Endothelial cell of umbilical vein (primary cell): ENCODE measurements at regions not wholly inside any gene's neighbourhood (a gene's known extent, or its start where the extent isn't known, plus 50 kb on each side); places are given as distances from the start of the nearest gene placed in this dataset.

Source experiments
- BruUV-seq: library from RNA; stranded (reverse); fragments of 400-500 nt; replicated peaks from 2 replicates; lab custom pipeline; 2021; lab: Mats Ljungman, UMichigan
- CTCF ChIA-PET: fragments of 300-600, 350-600 bp; sonication (Branson Sonifier 250); formaldehyde crosslinking; loops from one replicate; lab custom pipeline; 2021; ENCODE audit warnings: antibody characterized with exemption, inconsistent platforms; lab: Charles Lee
- POLR2A ChIA-PET: fragments of 300-600, 350-600 bp; sonication (Branson Sonifier 250); formaldehyde crosslinking; loops from one replicate; lab custom pipeline; 2021; ENCODE audit warnings: antibody characterized with exemption, inconsistent platforms; lab: Charles Lee
- DNase-seq: peaks from one replicate; pipeline ENCODE4 v3.0.0-alpha.2; 2011; ENCODE audit warnings: low read depth, low spot score
- FAIRE-seq: peaks from 2 replicates; lab custom pipeline; 2011; peaks lifted over from hg19 to GRCh38; lab: Jason Lieb, UNC
- H2AFZ ChIP-seq: 2 replicates; pipeline ENCODE4 v1.6.0; 2012; ENCODE audit warnings: low read depth, low read length, control low read depth, inconsistent platforms
- H3K27ac ChIP-seq: 2 replicates; pipeline ENCODE4 v1.5.1; 2011; ENCODE audit warnings: low read depth, mild to moderate bottlenecking, control low read depth, low read length, moderate library complexity; ENCODE audit not compliant: insufficient read depth
- H3K27me3 ChIP-seq, 2 experiments: 2 replicates each; pipeline versions ENCODE4 v1.6.0 to v1.6.1; 2011; ENCODE audit warnings: low read length in 2 of 2, mixed read lengths in 1 of 2; ENCODE audit not compliant: control insufficient read depth in 2 of 2, insufficient read depth in 2 of 2
- H3K36me3 ChIP-seq, 2 experiments: 2 replicates in 1 of 2; 3 replicates in 1 of 2; pipeline ENCODE4 v1.5.1; 2011; ENCODE audit warnings: low read length in 2 of 2, mild to moderate bottlenecking in 1 of 2, moderate library complexity in 1 of 2; ENCODE audit not compliant: control insufficient read depth in 2 of 2, insufficient read depth in 2 of 2; ENCODE audit errors: extremely low read depth in 1 of 2
- H3K4me1 ChIP-seq: 3 replicates; pipeline ENCODE4 v1.5.1; 2011; ENCODE audit warnings: mild to moderate bottlenecking, low read length; ENCODE audit not compliant: control insufficient read depth, insufficient read depth; ENCODE audit errors: extremely low read depth
- H3K4me2 ChIP-seq: 2 replicates; pipeline ENCODE4 v1.6.1; 2011; ENCODE audit warnings: low read length, control low read depth, mixed read lengths; ENCODE audit not compliant: insufficient read depth
- H3K4me3 ChIP-seq, 3 experiments: fragments of 200-600 bp in 1 of 3; sonication (generic), shearing (Covaris generic) in 1 of 3; replicated peaks in 1 of 3; 2 replicates each; pipeline ENCODE4 v1.5.1; 2011 to 2016; ENCODE audit warnings: control low read depth in 3 of 3, low read length in 3 of 3, mild to moderate bottlenecking in 2 of 3, inconsistent platforms in 1 of 3, low read depth in 1 of 3, moderate library complexity in 1 of 3; ENCODE audit not compliant: insufficient read depth in 1 of 3
- H3K79me2 ChIP-seq: 2 replicates; pipeline ENCODE4 v1.6.0; 2012; ENCODE audit warnings: low read length, inconsistent platforms; ENCODE audit not compliant: control insufficient read depth, insufficient read depth
- H3K9ac ChIP-seq: replicated peaks from 2 replicates; pipeline ENCODE3; 2011; ENCODE audit warnings: low read length, control low read depth; ENCODE audit not compliant: insufficient read depth; ENCODE audit errors: extremely low read depth
- H3K9me1 ChIP-seq: replicated peaks from 3 replicates; pipeline ENCODE4 v1.6.0; 2011; ENCODE audit warnings: mild to moderate bottlenecking, low read length; ENCODE audit not compliant: control insufficient read depth, insufficient read depth; ENCODE audit errors: extremely low read depth
- H3K9me3 ChIP-seq: replicated peaks from 2 replicates; pipeline ENCODE4 v1.5.1; 2012; ENCODE audit warnings: low read length, inconsistent platforms; ENCODE audit not compliant: control insufficient read depth, insufficient read depth
- H4K20me1 ChIP-seq: replicated peaks from 2 replicates; pipeline ENCODE3; 2011; ENCODE audit warnings: mild to moderate bottlenecking, low read length; ENCODE audit not compliant: control insufficient read depth, insufficient read depth; ENCODE audit errors: extremely low read depth
- EZH2 ChIP-seq: IDR thresholded peaks from 2 replicates; pipeline ENCODE4 v1.6.1; 2012; ENCODE audit warnings: borderline replicate concordance, low read depth, mild to moderate bottlenecking, moderate library complexity, low read length, inconsistent platforms; ENCODE audit not compliant: severe bottlenecking
- FOS ChIP-seq: IDR thresholded peaks from 2 replicates; pipeline ENCODE4 v1.6.1; 2011; ENCODE audit warnings: mild to moderate bottlenecking, low read length, moderate library complexity, borderline replicate concordance; ENCODE audit not compliant: insufficient read depth
- GATA2 ChIP-seq: IDR thresholded peaks from 2 replicates; pipeline ENCODE4 v1.7.0; 2011; ENCODE audit warnings: low read depth, mild to moderate bottlenecking, moderate library complexity, mixed read lengths, low read length; ENCODE audit not compliant: insufficient read length, insufficient read depth
- JUN ChIP-seq: IDR thresholded peaks from 2 replicates; pipeline ENCODE4 v1.6.1; 2011; ENCODE audit warnings: borderline replicate concordance, low read depth; ENCODE audit not compliant: insufficient read length, insufficient read depth
- MYC ChIP-seq: IDR thresholded peaks from one replicate; pipeline ENCODE4 v1.6.1; 2011; ENCODE audit warnings: mild to moderate bottlenecking, low read depth, low read length
- POLR2A ChIP-seq: IDR thresholded peaks from 2 replicates; pipeline ENCODE4 v1.6.1; 2012; ENCODE audit warnings: low read depth, mild to moderate bottlenecking, control low read depth, low read length
- POLR2AphosphoS5 ChIP-seq: IDR thresholded peaks from 2 replicates; pipeline ENCODE4 v1.6.1; 2012; ENCODE audit warnings: low read depth, mild to moderate bottlenecking, control low read depth, low read length, moderate library complexity; ENCODE audit not compliant: insufficient read depth
- dilution Hi-C: fragments of 300-500 bp; cut with MboI; formaldehyde crosslinking; loops from one replicate; pipeline ENCODE4 v1.15.0; 2019; ENCODE audit warnings: low sequenced_read_pairs; ENCODE audit not compliant: extremely low pct_ligation_motif_present
- intact Hi-C: fragments of 100-400 bp; cut with micrococcal nuclease; formaldehyde crosslinking; loops from one replicate; pipeline ENCODE4 v1.10.0; 2022
- TF ChIP-seq, protein P1 (sequence below): IDR thresholded peaks from 2 replicates; pipeline ENCODE4 v1.6.1; 2011; ENCODE audit not compliant: insufficient read depth, insufficient read length
- TF ChIP-seq, protein P2 (sequence below), 2 donors: IDR thresholded peaks; 1 replicate in 1 of 2; 2 replicates in 1 of 2; pipeline ENCODE4 v1.5.1; 2011; ENCODE audit warnings: low read length in 2 of 2, mild to moderate bottlenecking in 2 of 2, moderate library complexity in 2 of 2, control low read depth in 1 of 2, inconsistent platforms in 1 of 2, low read depth in 1 of 2; ENCODE audit not compliant: insufficient read depth in 1 of 2; ENCODE audit errors: extremely low read depth in 1 of 2

DNA sequence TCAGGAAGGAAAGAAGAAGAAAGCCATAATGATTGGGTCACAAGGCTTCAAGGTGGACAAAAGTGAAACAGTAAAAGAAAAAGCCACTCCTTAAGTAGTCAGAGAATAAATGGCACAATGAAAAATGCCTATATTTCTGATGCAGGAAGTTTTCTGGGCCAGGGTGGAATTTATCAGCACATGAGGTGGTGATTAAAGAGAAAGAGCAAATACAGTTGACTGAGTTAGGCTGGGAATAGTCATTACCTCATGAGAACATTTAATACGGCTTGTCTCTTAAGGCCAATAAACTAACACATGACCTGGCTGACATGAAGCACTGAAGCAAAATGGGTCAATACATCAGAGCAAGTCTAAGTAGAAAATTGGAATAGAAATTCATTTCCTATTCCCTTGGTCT, 499.7 kb downstream of the TMTC2 start:
- H3K4me3 ChIP-seq = no peak overlapping the region
- ChIA-PET CTCF (no interaction called here), POLR2A (no interaction called here)
- H4K20me1 ChIP-seq = no peaks in the 10 kb centered on the region
- no peak overlapping the region for H3K9ac ChIP-seq
- H3K4me2 ChIP-seq = no peak overlapping the region
- intact Hi-C loops = no loop called here
- BruUV-seq = no TSS peak
- no peak for TF ChIP-seq FOS
- TF ChIP-seq, protein P1, sequence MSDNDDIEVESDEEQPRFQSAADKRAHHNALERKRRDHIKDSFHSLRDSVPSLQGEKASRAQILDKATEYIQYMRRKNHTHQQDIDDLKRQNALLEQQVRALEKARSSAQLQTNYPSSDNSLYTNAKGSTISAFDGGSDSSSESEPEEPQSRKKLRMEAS = no peak
- TF ChIP-seq MYC = no peak
- TF ChIP-seq EZH2 = no peak
- TF ChIP-seq GATA2 = no peak
- TF ChIP-seq JUN = no peak
- no peak for TF ChIP-seq POLR2A
- TF ChIP-seq POLR2AphosphoS5 = no peak
- TF ChIP-seq, protein P2, sequence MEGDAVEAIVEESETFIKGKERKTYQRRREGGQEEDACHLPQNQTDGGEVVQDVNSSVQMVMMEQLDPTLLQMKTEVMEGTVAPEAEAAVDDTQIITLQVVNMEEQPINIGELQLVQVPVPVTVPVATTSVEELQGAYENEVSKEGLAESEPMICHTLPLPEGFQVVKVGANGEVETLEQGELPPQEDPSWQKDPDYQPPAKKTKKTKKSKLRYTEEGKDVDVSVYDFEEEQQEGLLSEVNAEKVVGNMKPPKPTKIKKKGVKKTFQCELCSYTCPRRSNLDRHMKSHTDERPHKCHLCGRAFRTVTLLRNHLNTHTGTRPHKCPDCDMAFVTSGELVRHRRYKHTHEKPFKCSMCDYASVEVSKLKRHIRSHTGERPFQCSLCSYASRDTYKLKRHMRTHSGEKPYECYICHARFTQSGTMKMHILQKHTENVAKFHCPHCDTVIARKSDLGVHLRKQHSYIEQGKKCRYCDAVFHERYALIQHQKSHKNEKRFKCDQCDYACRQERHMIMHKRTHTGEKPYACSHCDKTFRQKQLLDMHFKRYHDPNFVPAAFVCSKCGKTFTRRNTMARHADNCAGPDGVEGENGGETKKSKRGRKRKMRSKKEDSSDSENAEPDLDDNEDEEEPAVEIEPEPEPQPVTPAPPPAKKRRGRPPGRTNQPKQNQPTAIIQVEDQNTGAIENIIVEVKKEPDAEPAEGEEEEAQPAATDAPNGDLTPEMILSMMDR (IDR thresholded peaks at IDR 0.05; ENCODE audit: extremely low read depth in 1 of 2, insufficient read depth in 1 of 2, low read depth in 1 of 2, low read length in 2 of 2) = no peak
- dilution Hi-C loops = no loop called here
- H3K4me1 ChIP-seq = no peaks in the 10 kb centered on the region
- no peaks in the 10 kb centered on the region for H3K9me3 ChIP-seq
- no peak overlapping the region for H2AFZ ChIP-seq
- H3K27me3 ChIP-seq = no peaks in the 10 kb centered on the region
- H3K27ac ChIP-seq = no peak overlapping the region
- FAIRE-seq = no peak
- H3K36me3 ChIP-seq = no peaks in the 10 kb centered on the region
- H3K9me1 ChIP-seq = no peaks in the 10 kb centered on the region
- DNase-seq = no peak
- H3K79me2 ChIP-seq = no peaks in the 10 kb centered on the region
